Loucy (cell line): ENCODE measurements at regions not wholly inside any gene's neighbourhood (a gene's known extent, or its start where the extent isn't known, plus 50 kb on each side); places are given as distances from the start of the nearest gene placed in this dataset.

Source experiments
- H2AFZ ChIP-seq: fragments of 200-600 bp; sonication (generic); 2 replicates; pipeline ENCODE4 v1.6.0; 2016; ENCODE audit warnings: antibody characterized with exemption, mild to moderate bottlenecking, low read length, moderate library complexity
- H3F3A ChIP-seq: fragments of 200-600 bp; 2 replicates; pipeline ENCODE4 v1.6.0; 2016; ENCODE audit warnings: antibody characterized with exemption, low read depth, mild to moderate bottlenecking
- H3K27me3 ChIP-seq: fragments of 200-600 bp; sonication (generic); 2 replicates; pipeline ENCODE4 v1.6.1; 2014; ENCODE audit warnings: low read length, mild to moderate bottlenecking; ENCODE audit not compliant: insufficient read depth, poor library complexity, severe bottlenecking
- H3K36me3 ChIP-seq: fragments of 200-600 bp; sonication (generic); 2 replicates; pipeline ENCODE4 v1.6.1; 2016; ENCODE audit warnings: low read length; ENCODE audit not compliant: insufficient read depth
- H3K4me1 ChIP-seq: fragments of 200-600 bp; sonication (generic); 2 replicates; pipeline ENCODE4 v1.5.1; 2014; ENCODE audit warnings: low read length, mild to moderate bottlenecking; ENCODE audit not compliant: insufficient read depth, poor library complexity, severe bottlenecking
- H3K4me2 ChIP-seq: fragments of 200-600 bp; sonication (generic); 2 replicates; pipeline ENCODE4 v1.6.0; 2014; ENCODE audit warnings: antibody characterized with exemption, low read length, low read depth, mild to moderate bottlenecking; ENCODE audit not compliant: poor library complexity, severe bottlenecking
- H3K4me3 ChIP-seq: fragments of 200-600 bp; sonication (generic); 2 replicates; pipeline ENCODE4 v1.5.1; 2014; ENCODE audit warnings: low read length, mild to moderate bottlenecking, mixed read lengths; ENCODE audit not compliant: poor library complexity, severe bottlenecking
- H3K79me2 ChIP-seq: fragments of 200-600 bp; sonication (generic); 2 replicates; pipeline ENCODE4 v1.6.1; 2014; ENCODE audit warnings: low read length; ENCODE audit not compliant: insufficient read depth
- H3K9ac ChIP-seq: fragments of 200-600 bp; sonication (generic); 2 replicates; pipeline ENCODE4 v1.6.0; 2014; ENCODE audit warnings: mild to moderate bottlenecking, low read depth, low read length, moderate library complexity; ENCODE audit not compliant: poor library complexity, severe bottlenecking
- H3K9me2 ChIP-seq: fragments of 200-600 bp; sonication (generic); replicated peaks from 2 replicates; pipeline ENCODE4 v1.6.1; 2016; ENCODE audit warnings: low read depth, low read length, mixed read lengths
- H3K9me3 ChIP-seq: fragments of 200-600 bp; sonication (generic); 2 replicates; pipeline ENCODE4 v1.6.1; 2014; ENCODE audit warnings: mild to moderate bottlenecking, antibody characterized with exemption, low read length, low read depth; ENCODE audit not compliant: insufficient read depth
- H4K20me1 ChIP-seq: fragments of 200-600 bp; sonication (generic); 2 replicates; pipeline ENCODE4 v1.6.0; 2014; ENCODE audit warnings: antibody characterized with exemption, low read length, mild to moderate bottlenecking; ENCODE audit not compliant: insufficient read depth, poor library complexity, severe bottlenecking
- CTCF ChIP-seq: fragments of 200-600 bp; sonication (generic); conservative IDR thresholded peaks from 2 replicates; pipeline ENCODE4 v1.5.1; 2014; ENCODE audit warnings: mild to moderate bottlenecking, antibody characterized with exemption, low read length
- EZH2phosphoT487 ChIP-seq: fragments of 200-600 bp; IDR thresholded peaks from 2 replicates; pipeline ENCODE4 v1.6.1; 2018; ENCODE audit warnings: antibody characterized with exemption, mild to moderate bottlenecking, moderate library complexity, borderline replicate concordance

- Histone ChIP-seq H4K20me1 (no peaks in the 10 kb centered on the region), H2AFZ (no peak overlapping the region), H3K79me2 (no peaks in the 10 kb centered on the region), H3F3A (no peaks in the 10 kb centered on the region), H3K27me3 (no peaks in the 10 kb centered on the region), H3K9ac (no peak overlapping the region), H3K4me2 (no peak overlapping the region), H3K4me3 (no peak overlapping the region), H3K9me3 (peaks cover 8% of the 10 kb centered on the region), H3K4me1 (no peaks in the 10 kb centered on the region), H3K9me2 (no peaks in the 10 kb centered on the region), H3K36me3 (no peaks in the 10 kb centered on the region)
- no peak for TF ChIP-seq EZH2phosphoT487
- TF ChIP-seq CTCF: no peak
Measured at GRCh38 chr19:31177246-31177645, 172.0 kb downstream of the TSHZ3 start.

- peaks cover 8% of the 10 kb centered on the region for H3K9me3 ChIP-seq
- no peak overlapping the region for H3K9ac ChIP-seq
- H3K9me2 ChIP-seq: no peaks in the 10 kb centered on the region
- H3K79me2 ChIP-seq: no peaks in the 10 kb centered on the region
- no peak overlapping the region for H3K4me3 ChIP-seq
- no peak overlapping the region for H3K4me2 ChIP-seq
- no peaks in the 10 kb centered on the region for H3K4me1 ChIP-seq
- H3K36me3 ChIP-seq: no peaks in the 10 kb centered on the region
- no peaks in the 10 kb centered on the region for H3K27me3 ChIP-seq
- H3F3A ChIP-seq: no peaks in the 10 kb centered on the region
- no peaks in the 10 kb centered on the region for H4K20me1 ChIP-seq
- no peak overlapping the region for H2AFZ ChIP-seq
- TF ChIP-seq CTCF (no peak), EZH2phosphoT487 (no peak)
Measured at GRCh38 chr19:31175564-31176348, 173.5 kb downstream of the TSHZ3 start.

- TF ChIP-seq EZH2phosphoT487: no peak
- no peak overlapping the region for H3K4me3 ChIP-seq
Measured at GRCh38 chr19:31174948-31175347, 174.3 kb downstream of the TSHZ3 start.

GRCh38 chr19:31173991-31174390, 175.2 kb downstream of the TSHZ3 start:
- no peaks in the 10 kb centered on the region for H4K20me1 ChIP-seq
- no peak overlapping the region for H3K4me3 ChIP-seq
- peaks cover 12% of the 10 kb centered on the region for H3K9me3 ChIP-seq
- no peaks in the 10 kb centered on the region for H3K9me2 ChIP-seq
- no peaks in the 10 kb centered on the region for H3K79me2 ChIP-seq
- no peak overlapping the region for H3K4me2 ChIP-seq
- H3K27me3 ChIP-seq: no peaks in the 10 kb centered on the region
- no peak overlapping the region for H2AFZ ChIP-seq
- H3K9ac ChIP-seq: no peak overlapping the region
- no peak for TF ChIP-seq EZH2phosphoT487
- TF ChIP-seq CTCF: no peak
- no peaks in the 10 kb centered on the region for H3K36me3 ChIP-seq
- H3K4me1 ChIP-seq: no peaks in the 10 kb centered on the region
- H3F3A ChIP-seq: no peaks in the 10 kb centered on the region

More at GRCh38 chr19:31174948-31175347, 174.3 kb downstream of the TSHZ3 start:
- H3K27me3 ChIP-seq: no peaks in the 10 kb centered on the region
- no peak overlapping the region for H3K4me2 ChIP-seq
- no peak overlapping the region for H2AFZ ChIP-seq
- no peaks in the 10 kb centered on the region for H4K20me1 ChIP-seq
- no peaks in the 10 kb centered on the region for H3K79me2 ChIP-seq
- peaks cover 8% of the 10 kb centered on the region for H3K9me3 ChIP-seq
- no peaks in the 10 kb centered on the region for H3K9me2 ChIP-seq
- no peaks in the 10 kb centered on the region for H3F3A ChIP-seq
- H3K36me3 ChIP-seq: no peaks in the 10 kb centered on the region
- no peaks in the 10 kb centered on the region for H3K4me1 ChIP-seq
- no peak overlapping the region for H3K9ac ChIP-seq
